Spleen (tissue), 7 donors: ENCODE measurements at regions not wholly inside any gene's neighbourhood (a gene's known extent, or its start where the extent isn't known, plus 50 kb on each side); places are given as distances from the start of the nearest gene placed in this dataset.

Source experiments
- POLR2AphosphoS5 ChIP-seq, 3 donors: sonication (generic); formaldehyde crosslinking; IDR thresholded peaks; one replicate each; pipeline ENCODE4 v1.5.1; 2017; ENCODE audit warnings: antibody characterized with exemption in 3 of 3
- TF ChIP-seq, protein P1 (sequence below), 11 experiments: fragments of 200-600 bp in 7 of 11; fragments of 450-650 bp in 4 of 11; sonication (generic) in 4 of 11; IDR thresholded peaks in 8 of 11; conservative IDR thresholded peaks in 3 of 11; 1 replicate in 7 of 11; 2 replicates in 4 of 11; pipeline versions ENCODE4 v1.4.0 to v1.8.0; 2016 to 2021; ENCODE audit warnings: antibody characterized with exemption in 11 of 11, inconsistent platforms in 4 of 11, mild to moderate bottlenecking in 1 of 11
- donor health status: DM: no; HTN: no; CAD: no; lungs with moderate emphysema.
- donor health status: DM: no; HTN: no; CAD: no.
- donor health status: DM: no; HTN: no; CAD: no.

DNA sequence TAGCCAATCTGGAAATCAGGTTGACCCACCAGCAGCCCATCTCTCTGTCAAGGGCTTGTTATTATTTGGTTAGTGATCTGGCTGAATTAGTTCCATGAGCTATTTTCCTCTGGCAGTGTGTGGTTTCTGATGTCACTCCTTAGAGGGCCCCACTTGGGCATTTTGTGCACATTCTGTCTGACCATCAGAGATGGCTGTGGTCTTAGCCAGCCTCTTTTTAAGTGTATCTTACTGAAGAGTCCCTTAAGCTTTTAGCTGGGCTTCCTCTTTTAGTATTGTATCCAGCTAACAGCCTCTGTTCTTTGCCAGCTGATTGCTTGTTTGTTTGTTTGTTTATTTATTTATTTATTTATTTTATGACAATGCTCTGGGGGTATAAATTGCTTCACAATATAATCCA lies 951.1 kb upstream of the CNTNAP5 start:
- TF ChIP-seq, protein P1, sequence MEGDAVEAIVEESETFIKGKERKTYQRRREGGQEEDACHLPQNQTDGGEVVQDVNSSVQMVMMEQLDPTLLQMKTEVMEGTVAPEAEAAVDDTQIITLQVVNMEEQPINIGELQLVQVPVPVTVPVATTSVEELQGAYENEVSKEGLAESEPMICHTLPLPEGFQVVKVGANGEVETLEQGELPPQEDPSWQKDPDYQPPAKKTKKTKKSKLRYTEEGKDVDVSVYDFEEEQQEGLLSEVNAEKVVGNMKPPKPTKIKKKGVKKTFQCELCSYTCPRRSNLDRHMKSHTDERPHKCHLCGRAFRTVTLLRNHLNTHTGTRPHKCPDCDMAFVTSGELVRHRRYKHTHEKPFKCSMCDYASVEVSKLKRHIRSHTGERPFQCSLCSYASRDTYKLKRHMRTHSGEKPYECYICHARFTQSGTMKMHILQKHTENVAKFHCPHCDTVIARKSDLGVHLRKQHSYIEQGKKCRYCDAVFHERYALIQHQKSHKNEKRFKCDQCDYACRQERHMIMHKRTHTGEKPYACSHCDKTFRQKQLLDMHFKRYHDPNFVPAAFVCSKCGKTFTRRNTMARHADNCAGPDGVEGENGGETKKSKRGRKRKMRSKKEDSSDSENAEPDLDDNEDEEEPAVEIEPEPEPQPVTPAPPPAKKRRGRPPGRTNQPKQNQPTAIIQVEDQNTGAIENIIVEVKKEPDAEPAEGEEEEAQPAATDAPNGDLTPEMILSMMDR (IDR thresholded peaks at IDR 0.05 in 8 of 11, conservative IDR thresholded peaks at IDR 0.05 in 3 of 11) = no peak
- no peak for TF ChIP-seq POLR2AphosphoS5 (IDR thresholded peaks at IDR 0.05)
